Activated naive CD4-positive, alpha-beta T cell (primary cell): ENCODE measurements at regions not wholly inside any gene's neighbourhood (a gene's known extent, or its start where the extent isn't known, plus 50 kb on each side); places are given as distances from the start of the nearest gene placed in this dataset.
"Not testable (repeated sequence)": the region's sequence is repeated elsewhere in the genome, so short reads cannot be mapped to it uniquely, and the experiment has no call there.

Experiments used
- DNase-seq, 4 experiments: peaks; one replicate each; lab custom pipeline; 2025; lab: John Stamatoyannopoulos, UW

DNA sequence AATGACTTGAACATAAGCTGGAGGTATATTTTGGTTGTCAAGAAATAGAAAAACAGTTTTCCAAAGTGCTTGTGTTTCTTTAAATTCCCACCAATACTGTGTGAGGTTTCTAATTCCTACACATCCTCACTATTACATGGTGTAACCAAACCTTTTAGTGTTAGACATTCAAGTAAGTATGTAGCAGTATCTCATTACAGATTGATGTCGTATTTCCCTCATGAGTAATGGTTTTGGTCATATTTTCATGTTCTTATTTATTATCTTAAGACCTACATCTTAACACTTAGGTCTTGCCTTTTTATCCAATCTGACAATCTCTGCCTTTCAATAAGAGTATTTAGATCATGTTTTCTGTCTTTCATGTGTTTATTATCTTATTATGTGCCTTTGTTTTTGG is 253.7 kb upstream of the ANXA10 start:
- no peak for DNase-seq

DNA sequence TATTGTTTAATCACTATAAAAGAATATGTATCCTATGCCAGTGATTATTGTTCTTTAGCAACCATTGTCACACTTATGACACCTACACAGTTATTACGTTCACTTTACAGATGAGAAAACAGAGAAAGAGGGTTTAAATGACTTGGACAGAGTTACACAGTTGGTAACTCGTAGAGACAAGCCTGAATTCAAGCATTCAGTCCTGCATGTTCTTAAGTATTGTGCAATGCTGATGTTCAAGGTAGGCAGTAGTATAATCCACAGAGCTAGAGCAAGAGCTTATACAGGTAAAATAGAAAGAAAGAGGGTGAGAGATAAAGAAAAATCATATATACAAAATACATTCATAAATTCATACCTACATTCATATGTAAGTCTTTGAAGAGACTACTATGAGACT is 249.8 kb upstream of the ANXA10 start:
- DNase-seq, result no peak

DNA sequence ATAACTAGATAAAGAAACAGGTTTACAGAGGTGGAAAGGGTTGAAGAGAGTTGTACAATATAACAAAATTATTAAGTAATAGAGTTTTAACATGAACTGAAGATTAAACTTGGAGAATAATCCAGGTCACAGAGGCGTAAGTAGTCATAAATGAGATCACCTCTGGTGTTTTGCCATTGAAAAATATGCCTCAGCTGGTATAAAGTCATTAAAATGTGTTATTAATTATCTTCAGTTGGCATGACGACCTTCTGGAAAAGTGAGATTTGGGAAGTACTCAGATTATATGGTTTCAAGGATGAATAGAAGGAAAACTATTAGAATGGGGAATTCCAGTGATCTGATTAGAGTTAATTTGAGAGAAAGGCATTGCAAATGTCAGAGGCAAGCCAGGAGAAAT is 237.5 kb upstream of the ANXA10 start:
- no peak for DNase-seq

DNA sequence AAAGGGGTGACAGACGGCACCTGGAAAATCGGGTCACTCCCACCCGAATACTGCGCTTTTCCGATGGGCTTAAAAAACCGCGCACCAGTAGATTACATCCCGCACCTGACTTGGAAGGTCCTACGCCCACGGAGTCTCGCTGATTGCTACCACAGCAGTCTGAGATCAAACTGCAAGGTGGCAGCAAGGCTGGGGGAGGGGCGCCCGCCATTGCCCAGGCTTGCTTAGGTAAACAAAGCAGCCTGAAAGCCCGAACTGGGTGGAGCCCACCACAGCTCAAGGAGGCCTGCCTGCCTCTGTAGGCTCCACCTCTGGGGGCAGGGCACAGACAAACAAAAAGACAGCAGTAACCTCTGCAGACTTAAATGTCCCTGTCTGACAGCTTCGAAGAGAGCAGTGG is 234.2 kb upstream of the ANXA10 start:
- DNase-seq, result not testable (repeated sequence)

DNA sequence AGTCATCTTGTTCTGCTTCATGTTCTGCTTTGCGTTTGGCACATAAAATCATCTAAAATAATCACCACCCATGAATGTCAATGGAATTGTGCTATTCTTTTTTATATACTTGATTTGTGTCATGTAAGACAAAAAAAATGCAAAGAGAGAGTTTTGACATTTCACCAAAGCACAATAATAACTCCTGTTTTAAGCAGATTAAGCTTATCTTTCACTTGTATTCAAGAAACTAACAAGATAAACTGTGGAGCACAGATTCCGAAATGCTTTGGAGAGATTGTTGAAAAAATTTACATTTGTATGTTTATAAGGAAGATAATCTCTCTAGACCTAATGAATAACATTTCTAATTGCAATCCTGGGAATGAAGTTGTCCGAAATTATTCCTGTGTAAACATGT is 225.1 kb upstream of the ANXA10 start:
- DNase-seq, result no peak

DNA sequence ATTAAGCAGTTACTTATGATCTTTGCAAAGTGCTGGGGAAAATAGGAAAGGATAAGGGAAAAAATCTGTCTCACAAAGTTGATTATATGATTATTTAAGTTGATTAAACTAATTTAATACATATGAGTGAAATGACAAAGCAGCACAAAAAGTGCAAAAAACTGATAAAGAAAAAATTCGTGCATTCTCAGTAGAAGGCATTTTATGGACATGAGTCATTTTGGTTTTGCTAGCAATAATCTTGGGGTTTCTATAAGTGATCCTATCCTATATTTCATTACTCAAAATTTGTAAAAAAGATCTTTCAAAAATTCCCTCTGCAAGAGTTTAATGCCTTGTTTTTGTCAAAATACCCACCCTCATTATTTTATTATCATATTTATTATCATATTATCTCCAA is 224.2 kb upstream of the ANXA10 start:
- DNase-seq, result no peak

DNA sequence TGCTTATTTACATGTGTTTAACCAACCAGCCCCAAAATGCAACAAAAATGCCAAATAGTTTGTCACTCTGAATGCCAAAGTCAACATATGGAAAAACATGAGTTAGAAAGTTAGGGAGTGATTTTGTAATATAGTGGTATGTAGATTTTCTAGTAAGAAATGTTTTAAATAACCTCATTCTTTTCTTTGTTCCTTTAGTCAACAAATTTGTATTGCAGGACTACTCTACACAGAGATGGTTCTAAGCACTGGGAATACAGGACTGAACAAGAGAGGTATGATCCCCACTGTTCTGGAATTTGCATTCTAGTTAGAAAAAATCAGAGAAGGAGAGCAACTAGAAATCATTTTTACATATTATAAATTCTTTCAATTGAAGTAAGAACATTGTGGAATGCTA is 218.8 kb upstream of the ANXA10 start:
- DNase-seq, result no peak

DNA sequence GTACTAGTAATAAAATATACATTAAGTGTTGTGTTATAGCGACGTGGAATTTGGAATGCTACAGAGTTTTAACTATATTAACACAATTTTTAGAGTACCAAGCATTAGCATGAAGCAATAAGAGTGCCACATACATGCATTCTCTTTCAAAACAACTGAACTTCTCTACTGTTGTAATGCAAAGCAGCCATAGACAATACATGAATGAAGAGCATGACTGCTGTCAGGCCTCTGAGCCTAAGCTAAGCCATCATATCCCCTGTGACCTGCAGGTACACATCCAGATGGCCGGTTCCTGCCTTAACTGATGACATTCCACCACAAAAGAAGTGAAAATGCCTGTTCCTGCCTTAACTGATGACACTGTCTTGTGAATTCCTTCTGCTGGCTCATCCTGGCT is 216.2 kb upstream of the ANXA10 start:
- DNase-seq, result not testable (repeated sequence)

DNA sequence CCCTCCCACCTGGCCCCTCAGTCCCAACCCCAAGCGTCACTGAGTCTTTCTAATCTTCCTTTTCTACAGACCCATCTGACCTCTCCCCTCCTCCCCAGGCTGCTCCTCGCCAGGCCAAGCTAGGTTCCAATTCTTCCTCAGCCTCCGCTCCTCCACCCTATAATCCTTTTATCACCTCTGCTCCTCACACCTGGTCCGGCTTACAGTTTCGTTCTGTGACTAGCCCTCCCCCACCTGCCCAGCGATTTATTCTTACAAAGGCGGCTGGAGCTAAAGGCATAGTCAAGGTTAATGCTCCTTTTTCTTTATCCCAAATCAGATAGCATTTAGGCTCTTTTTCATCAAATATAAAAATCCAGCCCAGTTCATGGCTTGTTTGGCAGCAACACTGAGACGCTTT is 214.5 kb upstream of the ANXA10 start:
- DNase-seq, result not testable (repeated sequence)

DNA sequence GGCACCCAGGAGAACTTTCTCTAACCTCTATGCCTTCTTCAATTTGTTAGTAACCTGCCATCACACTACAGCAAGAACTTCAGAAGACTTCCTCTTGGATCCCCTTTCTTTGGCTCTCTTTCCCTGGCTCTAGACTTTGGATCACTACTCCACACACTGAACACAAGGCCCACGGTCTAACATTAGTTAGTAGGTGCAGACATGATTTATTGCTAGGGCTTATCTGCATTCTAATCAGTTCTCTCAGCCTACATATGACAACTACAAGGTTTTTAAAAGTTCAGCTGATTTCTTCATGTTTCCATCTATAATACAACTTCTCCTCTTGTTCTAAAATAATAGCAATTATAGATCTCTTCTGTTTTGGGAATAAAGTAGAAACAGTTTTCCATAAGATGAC is 209.1 kb upstream of the ANXA10 start:
- no peak for DNase-seq

DNA sequence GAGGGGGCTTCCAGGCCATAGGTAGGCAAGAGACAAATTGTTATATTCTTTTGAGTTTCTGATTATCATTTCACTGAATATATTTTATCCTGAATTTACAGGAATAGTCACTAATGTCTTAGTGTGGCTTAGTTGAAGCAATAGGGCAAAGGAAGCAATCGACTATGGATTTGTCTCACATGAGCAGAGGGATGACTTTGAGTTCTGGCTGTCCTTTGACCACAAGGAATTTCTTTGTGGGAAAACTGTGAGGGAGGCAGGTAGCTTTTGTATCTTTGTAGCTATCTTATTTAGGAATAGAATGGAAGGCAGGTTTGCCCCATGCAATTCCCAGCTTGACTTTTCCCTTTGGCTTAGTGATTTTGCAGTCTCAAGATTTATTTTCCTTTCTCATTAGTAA is 207.3 kb upstream of the ANXA10 start:
- no peak for DNase-seq

DNA sequence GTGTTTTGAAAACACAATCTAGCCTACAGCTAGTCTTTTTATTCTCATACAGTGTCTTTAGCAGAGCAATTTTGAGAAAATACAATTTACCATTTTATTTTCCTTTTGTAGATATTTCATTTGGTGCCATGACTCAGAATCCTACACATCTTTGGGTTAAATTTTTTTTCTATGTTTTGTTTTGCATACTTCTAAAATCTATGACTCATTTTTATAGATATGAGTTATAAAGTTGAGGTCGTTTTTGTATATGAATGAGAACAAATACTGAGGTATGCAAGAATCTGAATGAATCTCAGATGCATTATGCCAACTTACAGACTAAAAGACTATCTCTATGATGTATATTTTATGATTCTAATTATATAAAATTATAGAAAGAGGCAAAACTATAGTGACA is 206.5 kb upstream of the ANXA10 start:
- DNase-seq, result no peak

DNA sequence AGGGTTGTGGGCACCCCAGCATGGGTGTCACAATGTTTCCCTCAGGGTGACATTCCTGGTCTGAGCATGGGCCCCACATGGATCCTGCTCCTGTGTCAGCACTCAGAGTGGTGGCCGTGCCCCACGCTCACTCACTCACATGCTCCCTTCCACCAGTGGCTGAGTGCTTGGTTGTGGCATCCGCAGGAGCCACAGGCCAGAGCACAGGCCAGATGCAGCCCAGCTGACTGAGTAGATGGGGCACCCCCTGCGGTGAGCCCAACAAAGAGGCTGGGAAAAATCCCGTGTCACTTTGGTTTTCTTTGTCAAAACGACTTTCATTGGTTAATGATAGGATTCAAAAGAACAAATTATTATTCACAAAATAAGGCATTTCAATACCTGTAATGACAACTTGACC is 204.6 kb upstream of the ANXA10 start:
- DNase-seq, result no peak

DNA sequence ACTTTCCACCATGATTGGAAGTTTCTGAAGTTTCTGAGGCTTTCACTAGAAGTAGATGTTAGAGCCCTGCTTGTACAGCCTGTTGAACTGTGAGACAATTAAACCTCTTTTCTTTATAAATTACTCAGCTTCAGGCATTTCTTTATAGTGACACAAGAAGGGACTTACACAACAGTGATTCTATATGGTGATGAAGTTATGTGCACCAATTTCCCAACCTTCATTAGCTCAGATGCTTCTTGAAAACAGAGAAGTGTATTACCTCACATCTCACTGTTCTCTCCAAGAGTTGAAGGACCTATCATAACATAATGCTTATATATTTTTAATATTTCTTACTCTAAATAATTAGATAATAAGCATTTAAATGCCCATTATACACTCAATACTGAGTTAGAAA is 202.1 kb upstream of the ANXA10 start:
- DNase-seq, result no peak

DNA sequence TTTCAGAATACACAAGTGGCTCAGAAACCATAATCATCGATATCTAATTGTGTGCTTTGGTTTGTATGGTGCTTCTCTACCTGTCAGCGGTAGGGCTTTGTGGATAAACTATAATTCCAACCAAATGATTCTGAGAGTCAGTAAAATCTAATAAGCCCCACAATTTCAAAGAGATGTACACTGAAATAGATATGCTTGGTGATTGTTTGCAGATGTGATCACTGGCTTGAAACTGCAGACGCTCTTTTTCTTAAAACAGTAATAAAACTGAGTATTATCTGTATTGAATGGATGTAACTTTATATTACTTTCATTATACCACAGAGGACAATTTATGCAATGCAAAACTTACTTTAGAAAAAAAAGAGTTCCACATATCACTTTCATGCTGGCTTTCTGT is 198.8 kb upstream of the ANXA10 start:
- DNase-seq, result no peak

DNA sequence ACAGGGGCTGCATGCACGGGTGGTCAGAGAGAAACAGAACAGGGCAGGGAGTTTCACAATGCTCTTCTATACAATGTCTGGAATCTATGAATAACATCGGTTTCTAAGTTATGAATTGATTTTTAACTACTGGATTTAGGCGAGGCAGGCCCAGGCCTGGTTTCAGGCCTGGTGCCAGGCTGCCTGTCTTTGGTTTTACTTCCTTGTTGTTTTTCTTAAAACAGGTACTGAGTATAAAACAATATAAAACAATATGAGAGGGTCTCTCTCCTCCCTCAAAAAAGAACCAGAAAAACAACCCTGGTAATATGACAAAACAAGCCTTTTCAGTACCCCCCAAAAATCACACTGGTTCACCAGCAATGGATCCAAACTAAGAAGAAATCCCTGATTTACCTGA is 196.1 kb upstream of the ANXA10 start:
- DNase-seq, result not testable (repeated sequence)

DNA sequence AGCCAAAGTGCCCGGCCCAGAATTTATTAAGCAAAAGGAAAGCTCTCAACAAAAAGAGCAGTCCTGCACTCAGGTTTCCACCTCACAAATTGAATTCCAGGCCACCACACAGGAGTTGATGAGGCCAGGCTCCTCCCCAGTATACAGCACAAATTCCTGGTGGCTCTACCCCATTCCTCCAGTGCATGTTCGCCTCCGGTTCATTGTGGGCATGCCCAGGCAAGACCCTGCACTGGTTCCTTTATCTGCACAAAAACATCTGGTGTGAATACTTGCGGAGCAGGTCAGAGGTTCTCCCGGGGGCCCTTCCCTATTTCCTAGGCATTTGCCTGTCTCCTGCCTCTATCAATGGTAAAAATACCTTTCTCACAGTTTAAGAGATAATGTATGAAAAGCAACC is 195.2 kb upstream of the ANXA10 start:
- no peak for DNase-seq

DNA sequence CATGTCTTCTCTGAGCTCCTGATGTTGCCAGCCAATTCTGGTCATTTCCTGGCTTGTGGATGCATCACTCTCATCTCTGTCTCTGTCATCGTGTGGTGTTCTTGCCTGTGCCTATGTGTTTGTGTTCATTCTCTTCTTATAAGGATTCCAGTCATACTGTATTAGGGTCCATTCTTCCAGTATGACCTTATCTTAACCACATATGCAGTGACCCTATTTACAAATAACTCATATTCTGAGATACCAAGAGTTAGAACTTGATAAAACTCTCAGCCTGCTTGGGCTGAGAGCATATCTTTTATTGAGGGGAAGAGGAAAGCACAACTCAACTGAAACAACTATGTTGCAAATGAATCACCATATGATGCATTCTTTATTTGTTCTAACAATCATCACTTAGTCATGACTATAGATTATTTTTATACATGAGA is 189.0 kb upstream of the ANXA10 start:
- DNase-seq, result no peak

DNA sequence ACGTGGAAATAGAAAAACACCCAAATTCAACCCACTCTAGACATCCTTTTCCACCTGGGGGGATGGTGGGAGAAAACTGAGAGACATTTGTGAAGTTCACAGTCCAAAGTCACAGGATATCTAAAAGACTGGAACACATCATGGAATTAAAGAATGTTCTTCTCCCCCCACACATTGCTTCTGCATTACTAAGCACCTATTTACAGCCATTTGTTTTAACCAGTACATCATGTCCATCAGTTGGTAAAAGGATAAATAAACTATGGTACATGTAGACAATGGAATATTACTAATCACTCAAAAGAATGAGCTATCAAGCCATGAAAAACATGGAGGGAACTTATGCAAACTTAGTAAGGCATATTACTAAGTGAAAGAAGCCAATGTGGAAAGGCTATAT is 185.5 kb upstream of the ANXA10 start:
- DNase-seq, result no peak

DNA sequence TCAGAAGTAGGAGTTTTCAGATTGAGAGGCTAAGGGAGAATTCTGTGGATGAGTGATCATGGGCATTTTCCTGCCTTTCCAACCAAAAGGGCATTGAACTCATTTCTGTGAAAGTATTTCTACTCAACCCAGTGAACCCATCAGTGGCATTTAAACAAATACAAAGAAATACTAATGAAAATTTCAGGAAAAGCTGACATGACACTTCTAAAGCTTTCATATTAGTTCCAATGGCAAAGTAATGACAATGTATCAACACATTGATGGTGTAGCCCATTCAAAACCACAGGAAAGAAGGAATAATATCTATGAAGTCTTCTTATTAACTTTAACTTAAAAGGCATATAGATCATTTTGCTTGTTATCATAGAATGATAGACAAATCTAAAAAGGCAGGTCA is 183.5 kb upstream of the ANXA10 start:
- no peak for DNase-seq

DNA sequence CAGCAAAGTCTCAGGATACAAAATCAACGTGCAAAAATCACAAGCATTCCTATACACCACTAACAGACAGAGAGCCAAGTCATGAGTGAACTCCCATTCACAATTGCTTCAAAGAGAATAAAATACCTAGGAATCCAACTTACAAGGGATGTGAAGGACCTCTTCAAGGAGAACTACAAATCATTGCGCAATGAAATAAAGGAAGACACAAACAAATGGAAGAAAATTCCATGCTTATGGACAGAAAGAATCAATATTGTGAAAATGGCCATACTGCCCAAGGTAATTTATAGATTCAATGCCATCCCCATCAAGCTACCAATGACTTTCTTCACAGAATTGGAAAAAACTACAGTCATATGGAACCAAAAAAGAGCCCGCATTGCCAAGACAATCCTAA is 179.8 kb upstream of the ANXA10 start:
- DNase-seq, result not testable (repeated sequence)

DNA sequence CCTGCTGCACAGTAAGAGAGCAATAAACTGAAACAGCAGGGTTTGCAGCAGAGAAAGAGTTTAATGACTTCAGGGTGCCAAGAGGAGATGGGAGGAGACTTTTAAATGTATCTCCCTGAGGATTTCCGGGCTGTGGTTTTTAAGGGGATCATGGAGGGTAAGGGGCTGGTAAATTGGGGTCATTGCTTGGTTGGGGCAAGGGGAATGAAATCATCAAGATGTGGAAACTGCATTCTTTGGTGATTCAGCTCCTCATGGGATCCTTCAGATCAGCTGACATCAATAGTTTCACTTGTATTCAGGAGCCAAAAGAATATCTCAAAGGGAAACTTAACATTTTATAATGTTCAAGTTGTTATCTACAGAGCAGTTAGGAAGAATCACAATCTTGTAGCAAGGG is 174.3 kb upstream of the ANXA10 start:
- no peak for DNase-seq

DNA sequence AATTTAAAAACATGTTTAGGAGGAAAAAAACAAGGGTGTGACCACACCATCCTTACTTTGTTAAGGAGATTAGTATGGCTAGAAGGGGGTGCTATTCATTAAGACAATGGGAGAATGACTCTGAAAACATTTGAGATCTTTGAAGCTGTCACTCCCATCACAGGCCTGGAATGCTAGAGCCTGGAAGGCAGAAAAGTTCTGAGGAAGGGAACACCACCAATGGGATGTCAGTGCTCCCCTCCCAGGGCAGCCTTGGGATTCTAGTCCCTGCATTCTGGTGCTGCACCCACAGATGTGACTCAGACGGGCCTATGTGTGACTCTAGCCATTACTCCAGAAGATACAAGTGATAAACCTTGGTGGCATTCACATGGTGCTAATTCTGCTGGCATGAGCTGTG is 162.2 kb upstream of the ANXA10 start:
- no peak for DNase-seq

DNA sequence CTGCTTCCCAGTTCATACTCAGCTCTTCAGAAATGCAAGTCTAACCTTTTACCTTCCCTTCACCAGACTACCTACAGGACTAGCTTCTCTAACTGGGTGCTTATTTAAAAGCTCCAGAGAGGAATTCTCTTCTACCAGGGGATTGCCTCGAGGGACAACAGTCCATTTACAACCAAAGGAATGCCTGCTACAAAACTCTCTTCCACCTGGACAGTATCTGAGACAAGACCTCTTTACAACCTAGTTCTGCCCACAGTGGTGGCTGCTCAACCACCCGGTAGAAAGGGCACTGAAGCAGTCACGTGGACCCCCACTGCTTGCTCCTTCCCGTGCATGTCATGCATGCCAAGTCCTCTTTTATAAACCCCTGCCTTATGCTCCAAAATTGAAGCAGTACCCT is 158.1 kb upstream of the ANXA10 start:
- no peak for DNase-seq

DNA sequence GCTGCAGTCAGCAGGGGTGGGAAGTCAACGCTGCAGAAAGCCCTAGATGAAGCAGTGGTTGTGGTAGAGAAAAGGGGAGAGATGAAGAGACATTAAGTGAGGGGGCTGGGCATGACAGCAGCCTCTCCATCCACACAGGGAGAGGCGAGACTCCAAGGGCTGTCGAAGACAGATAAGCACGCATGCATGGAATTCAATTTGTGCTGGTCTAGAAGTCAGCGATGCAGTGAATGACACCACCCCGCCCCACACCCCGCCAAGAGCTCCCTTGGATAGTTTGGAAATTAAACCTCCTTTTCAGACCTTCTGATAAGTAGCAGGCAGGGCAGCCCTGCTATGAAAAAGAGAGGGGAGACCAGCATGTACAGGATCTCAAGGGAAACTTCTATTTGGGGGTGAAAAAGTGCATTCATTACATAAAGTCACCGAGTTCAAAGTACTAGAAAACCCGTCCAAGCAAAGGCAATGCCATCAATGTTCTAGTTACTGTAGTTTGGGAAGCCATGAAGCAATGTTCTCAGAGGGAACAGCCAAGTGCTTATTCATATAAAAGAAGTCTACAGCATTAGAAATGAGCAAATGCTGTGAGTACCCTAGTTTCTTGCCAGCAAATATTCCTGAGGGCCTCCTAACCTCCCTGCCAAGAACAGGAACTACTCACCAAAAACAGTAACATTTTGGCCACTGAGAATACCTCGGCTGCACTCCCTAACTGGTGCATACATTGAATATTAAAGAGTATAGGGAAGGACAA is 152.3 kb upstream of the ANXA10 start:
- no peak for DNase-seq
